ENCODE measurements at regions not wholly inside any gene's neighbourhood (a gene's known extent, or its start where the extent isn't known, plus 50 kb on each side); places are given as distances from the start of the nearest gene placed in this dataset.

- Histone ChIP-seq H3K36me3 (ENCODE audit: insufficient read depth, low read length) (no peaks in the 10 kb centered on the region), H3K4me2 (ENCODE audit: low read length) (no peak overlapping the region), H3K79me2 (ENCODE audit: insufficient read depth, low read length) (no peaks in the 10 kb centered on the region), H3K9me3 (ENCODE audit: low read length) (no peaks in the 10 kb centered on the region), H4K20me1 (ENCODE audit: insufficient read depth, low read length) (no peaks in the 10 kb centered on the region), H3K4me3 (ENCODE audit: low read depth, low read length, poor library complexity, severe bottlenecking) (no peak overlapping the region), H3K27me3 (ENCODE audit: insufficient read depth, low read length) (no peaks in the 10 kb centered on the region), H3F3A (ENCODE audit: insufficient read depth, low read length) (no peaks in the 10 kb centered on the region), H3K27ac (ENCODE audit: low read depth, low read length, poor library complexity, severe bottlenecking) (no peak overlapping the region), H3K4me1 (ENCODE audit: insufficient read depth, low read length, severe bottlenecking) (no peaks in the 10 kb centered on the region), H3K9me2 (ENCODE audit: low read depth, low read length) (no peaks in the 10 kb centered on the region), H3K9ac (ENCODE audit: low read length) (no peak overlapping the region), H2AFZ (ENCODE audit: low read length) (no peak overlapping the region)
- no peak for TF ChIP-seq EZH2 (IDR thresholded peaks at IDR 0.05; ENCODE audit: borderline replicate concordance, low read length)
- no peak for TF ChIP-seq CTCF (IDR thresholded peaks at IDR 0.05; ENCODE audit: low read length)
These were observed 1844.6 kb upstream of the PIK3C3 start for GRCh38 chr18:40110455-40110854.

GRCh38 chr18:40109252-40110049 lies 1845.6 kb upstream of the PIK3C3 start:
- TF ChIP-seq EZH2 (IDR thresholded peaks at IDR 0.05; ENCODE audit: borderline replicate concordance, low read length) (no peak), CTCF (IDR thresholded peaks at IDR 0.05; ENCODE audit: low read length) (no peak)
- no peaks in the 10 kb centered on the region for H3K9me2 ChIP-seq (ENCODE audit: low read depth, low read length)
- H4K20me1 ChIP-seq (ENCODE audit: insufficient read depth, low read length), result no peaks in the 10 kb centered on the region
- no peaks in the 10 kb centered on the region for H3K36me3 ChIP-seq (ENCODE audit: insufficient read depth, low read length)
- H3K4me3 ChIP-seq (ENCODE audit: low read depth, low read length, poor library complexity, severe bottlenecking), result no peak overlapping the region
- H3K79me2 ChIP-seq (ENCODE audit: insufficient read depth, low read length), result no peaks in the 10 kb centered on the region
- no peak overlapping the region for H3K9ac ChIP-seq (ENCODE audit: low read length)
- H3F3A ChIP-seq (ENCODE audit: insufficient read depth, low read length), result no peaks in the 10 kb centered on the region
- no peaks in the 10 kb centered on the region for H3K4me1 ChIP-seq (ENCODE audit: insufficient read depth, low read length, severe bottlenecking)
- no peak overlapping the region for H3K27ac ChIP-seq (ENCODE audit: low read depth, low read length, poor library complexity, severe bottlenecking)
- no peak overlapping the region for H2AFZ ChIP-seq (ENCODE audit: low read length)
- H3K9me3 ChIP-seq (ENCODE audit: low read length), result no peaks in the 10 kb centered on the region
- H3K27me3 ChIP-seq (ENCODE audit: insufficient read depth, low read length), result no peaks in the 10 kb centered on the region
- H3K4me2 ChIP-seq (ENCODE audit: low read length), result no peak overlapping the region

- no peaks in the 10 kb centered on the region for H3K36me3 ChIP-seq (ENCODE audit: insufficient read depth, low read length)
- no peak overlapping the region for H3K9ac ChIP-seq (ENCODE audit: low read length)
- no peak overlapping the region for H3K27ac ChIP-seq (ENCODE audit: low read depth, low read length, poor library complexity, severe bottlenecking)
- H3F3A ChIP-seq (ENCODE audit: insufficient read depth, low read length), result no peaks in the 10 kb centered on the region
- no peaks in the 10 kb centered on the region for H3K27me3 ChIP-seq (ENCODE audit: insufficient read depth, low read length)
- H3K4me2 ChIP-seq (ENCODE audit: low read length), result no peak overlapping the region
- no peak overlapping the region for H3K4me3 ChIP-seq (ENCODE audit: low read depth, low read length, poor library complexity, severe bottlenecking)
- H3K79me2 ChIP-seq (ENCODE audit: insufficient read depth, low read length), result no peaks in the 10 kb centered on the region
- no peaks in the 10 kb centered on the region for H3K9me2 ChIP-seq (ENCODE audit: low read depth, low read length)
- H3K9me3 ChIP-seq (ENCODE audit: low read length), result no peaks in the 10 kb centered on the region
- no peaks in the 10 kb centered on the region for H3K4me1 ChIP-seq (ENCODE audit: insufficient read depth, low read length, severe bottlenecking)
- TF ChIP-seq CTCF (IDR thresholded peaks at IDR 0.05; ENCODE audit: low read length) (no peak), EZH2 (IDR thresholded peaks at IDR 0.05; ENCODE audit: borderline replicate concordance, low read length) (no peak)
- no peaks in the 10 kb centered on the region for H4K20me1 ChIP-seq (ENCODE audit: insufficient read depth, low read length)
- no peak overlapping the region for H2AFZ ChIP-seq (ENCODE audit: low read length)
These were observed 1846.4 kb upstream of the PIK3C3 start for GRCh38 chr18:40108596-40108995.
